ENCODE measurements at regions not wholly inside any gene's neighbourhood (a gene's known extent, or its start where the extent isn't known, plus 50 kb on each side); places are given as distances from the start of the nearest gene placed in this dataset.

DNA sequence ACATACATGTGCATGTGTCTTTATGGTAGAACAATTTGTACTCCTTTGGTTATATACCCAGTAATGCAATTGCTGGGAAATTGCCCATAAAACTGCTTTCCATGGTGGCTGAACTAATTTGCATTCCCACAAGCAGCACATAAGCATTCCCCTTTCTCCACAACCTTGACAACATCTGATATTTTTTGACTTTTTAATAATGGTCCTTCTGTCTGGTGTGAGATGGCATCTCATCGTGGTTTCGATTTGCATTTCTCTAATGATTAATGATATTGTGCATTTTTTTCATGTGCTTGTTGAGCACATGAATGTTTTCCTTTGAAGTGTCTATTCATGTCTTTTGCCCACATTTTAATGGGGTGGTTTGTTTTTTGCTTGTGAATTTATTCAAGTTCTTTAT is 166.0 kb downstream of the TMEM47 start:
- TF ChIP-seq EZH2phosphoT487 (IDR thresholded peaks at IDR 0.05; ENCODE audit: borderline replicate concordance, low read length), result no peak
- TF ChIP-seq, protein P1, sequence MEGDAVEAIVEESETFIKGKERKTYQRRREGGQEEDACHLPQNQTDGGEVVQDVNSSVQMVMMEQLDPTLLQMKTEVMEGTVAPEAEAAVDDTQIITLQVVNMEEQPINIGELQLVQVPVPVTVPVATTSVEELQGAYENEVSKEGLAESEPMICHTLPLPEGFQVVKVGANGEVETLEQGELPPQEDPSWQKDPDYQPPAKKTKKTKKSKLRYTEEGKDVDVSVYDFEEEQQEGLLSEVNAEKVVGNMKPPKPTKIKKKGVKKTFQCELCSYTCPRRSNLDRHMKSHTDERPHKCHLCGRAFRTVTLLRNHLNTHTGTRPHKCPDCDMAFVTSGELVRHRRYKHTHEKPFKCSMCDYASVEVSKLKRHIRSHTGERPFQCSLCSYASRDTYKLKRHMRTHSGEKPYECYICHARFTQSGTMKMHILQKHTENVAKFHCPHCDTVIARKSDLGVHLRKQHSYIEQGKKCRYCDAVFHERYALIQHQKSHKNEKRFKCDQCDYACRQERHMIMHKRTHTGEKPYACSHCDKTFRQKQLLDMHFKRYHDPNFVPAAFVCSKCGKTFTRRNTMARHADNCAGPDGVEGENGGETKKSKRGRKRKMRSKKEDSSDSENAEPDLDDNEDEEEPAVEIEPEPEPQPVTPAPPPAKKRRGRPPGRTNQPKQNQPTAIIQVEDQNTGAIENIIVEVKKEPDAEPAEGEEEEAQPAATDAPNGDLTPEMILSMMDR (IDR thresholded peaks at IDR 0.05; ENCODE audit: low read depth, low read length, poor library complexity, severe bottlenecking), result no peak
